ENCODE measurements at regions not wholly inside any gene's neighbourhood (a gene's known extent, or its start where the extent isn't known, plus 50 kb on each side); places are given as distances from the start of the nearest gene placed in this dataset.

GRCh38 chr1:238961790-238962189, 424.6 kb upstream of the CHRM3 start:
- TF ChIP-seq CTCF (IDR thresholded peaks at IDR 0.05), result no peak

GRCh38 chr1:238960071-238960470, 426.3 kb upstream of the CHRM3 start:
- TF ChIP-seq CTCF (IDR thresholded peaks at IDR 0.05), result no peak
- H3K4me3 ChIP-seq, result no peak overlapping the region
- no peaks in the 10 kb centered on the region for H3K9me3 ChIP-seq
- DNase-seq, result no peak
- intact Hi-C loops (cut with DNase I), result no loop called here
- no peaks in the 10 kb centered on the region for H3K4me1 ChIP-seq
- no peaks in the 10 kb centered on the region for H3K27me3 ChIP-seq (ENCODE audit: low read depth)
- no peaks in the 10 kb centered on the region for H3K36me3 ChIP-seq
- H3K27ac ChIP-seq, result no peak overlapping the region
- ATAC-seq, result no peak

More at GRCh38 chr1:238961790-238962189, 424.6 kb upstream of the CHRM3 start:
- no peak for DNase-seq
- no peak for ATAC-seq
- H3K36me3 ChIP-seq, result no peaks in the 10 kb centered on the region
- intact Hi-C loops (cut with DNase I), result no loop called here
- H3K9me3 ChIP-seq, result no peaks in the 10 kb centered on the region
- no peak overlapping the region for H3K4me3 ChIP-seq
- no peak overlapping the region for H3K27ac ChIP-seq
- no peaks in the 10 kb centered on the region for H3K27me3 ChIP-seq (ENCODE audit: low read depth)
- no peaks in the 10 kb centered on the region for H3K4me1 ChIP-seq

GRCh38 chr1:238955934-238956333, 430.4 kb upstream of the CHRM3 start:
- H3K4me3 ChIP-seq, result no peak overlapping the region
- ATAC-seq, result no peak
- H3K4me1 ChIP-seq, result no peaks in the 10 kb centered on the region
- H3K27ac ChIP-seq, result no peak overlapping the region
- no peaks in the 10 kb centered on the region for H3K36me3 ChIP-seq
- H3K27me3 ChIP-seq (ENCODE audit: low read depth), result no peaks in the 10 kb centered on the region
- TF ChIP-seq CTCF (IDR thresholded peaks at IDR 0.05), result no peak
- DNase-seq, result no peak
- intact Hi-C loops (cut with DNase I), result no loop called here
- no peaks in the 10 kb centered on the region for H3K9me3 ChIP-seq

- Histone ChIP-seq H3K27ac (no peak overlapping the region), H3K36me3 (no peaks in the 10 kb centered on the region), H3K27me3 (ENCODE audit: low read depth) (no peaks in the 10 kb centered on the region), H3K4me1 (no peaks in the 10 kb centered on the region), H3K4me3 (no peak overlapping the region), H3K9me3 (no peaks in the 10 kb centered on the region)
- no peak for TF ChIP-seq CTCF (IDR thresholded peaks at IDR 0.05)
- intact Hi-C loops (cut with DNase I), result no loop called here
- DNase-seq (no peak), ATAC-seq (no peak)
Observed at GRCh38 chr1:238954865-238955264, 431.5 kb upstream of the CHRM3 start.

GRCh38 chr1:238953448-238954010, 432.8 kb upstream of the CHRM3 start:
- no peaks in the 10 kb centered on the region for H3K36me3 ChIP-seq
- no peak overlapping the region for H3K27ac ChIP-seq
- DNase-seq (no peak), ATAC-seq (no peak)
- no peaks in the 10 kb centered on the region for H3K4me1 ChIP-seq
- intact Hi-C loops (cut with DNase I), result no loop called here
- no peaks in the 10 kb centered on the region for H3K9me3 ChIP-seq
- TF ChIP-seq CTCF (IDR thresholded peaks at IDR 0.05), result no peak
- no peaks in the 10 kb centered on the region for H3K27me3 ChIP-seq (ENCODE audit: low read depth)
- H3K4me3 ChIP-seq, result no peak overlapping the region

GRCh38 chr1:238951809-238952208, 434.6 kb upstream of the CHRM3 start:
- no peak overlapping the region for H3K27ac ChIP-seq
- H3K4me3 ChIP-seq, result no peak overlapping the region
- H3K4me1 ChIP-seq, result no peaks in the 10 kb centered on the region
- no peaks in the 10 kb centered on the region for H3K27me3 ChIP-seq (ENCODE audit: low read depth)
- no peaks in the 10 kb centered on the region for H3K9me3 ChIP-seq
- intact Hi-C loops (cut with DNase I), result no loop called here
- ATAC-seq (no peak), DNase-seq (no peak)
- TF ChIP-seq CTCF (IDR thresholded peaks at IDR 0.05), result no peak
- no peaks in the 10 kb centered on the region for H3K36me3 ChIP-seq

Data from lower lobe of right lung (tissue), 2 donors.